DMS79 treated with DMSO at 0.1 percent for 48 hours (cell line): ENCODE measurements at regions not wholly inside any gene's neighbourhood (a gene's known extent, or its start where the extent isn't known, plus 50 kb on each side); places are given as distances from the start of the nearest gene placed in this dataset.
"Not testable (repeated sequence)": the region's sequence is repeated elsewhere in the genome, so short reads cannot be mapped to it uniquely, and the experiment has no call there.

ENCODE experiments used
- DNase-seq: peaks from one replicate; lab custom pipeline; 2025; lab: John Stamatoyannopoulos, UW

- DNase-seq: no peak
These were observed 124.8 kb upstream of the SLC1A3 start for GRCh38 chr5:36481454-36482120.

GRCh38 chr5:36482812-36483211 lies 123.6 kb upstream of the SLC1A3 start:
- DNase-seq: no peak

GRCh38 chr5:36489505-36489904 lies 116.9 kb upstream of the SLC1A3 start:
- no peak for DNase-seq

GRCh38 chr5:36491856-36492255 lies 114.5 kb upstream of the SLC1A3 start:
- no peak for DNase-seq

GRCh38 chr5:36492984-36493654 lies 113.3 kb upstream of the SLC1A3 start:
- DNase-seq: no peak

- no peak for DNase-seq
These were observed 112.4 kb upstream of the SLC1A3 start for GRCh38 chr5:36494028-36494427.

- no peak for DNase-seq
These were observed 111.4 kb upstream of the SLC1A3 start for GRCh38 chr5:36494841-36495601.

- DNase-seq: no peak
These were observed 110.8 kb upstream of the SLC1A3 start for GRCh38 chr5:36495611-36496010.

GRCh38 chr5:36496471-36496870 lies 109.9 kb upstream of the SLC1A3 start:
- no peak for DNase-seq

GRCh38 chr5:36502608-36503007 lies 103.8 kb upstream of the SLC1A3 start:
- DNase-seq: no peak

- no peak for DNase-seq
These were observed 101.4 kb upstream of the SLC1A3 start for GRCh38 chr5:36505021-36505420.

- peak; percentile 5 for DNase-seq
These were observed 99.0 kb upstream of the SLC1A3 start for GRCh38 chr5:36507332-36507952.

GRCh38 chr5:36508331-36508730 lies 98.1 kb upstream of the SLC1A3 start:
- DNase-seq: not testable (repeated sequence)

- not testable (repeated sequence) for DNase-seq
These were observed 92.8 kb upstream of the SLC1A3 start for GRCh38 chr5:36513647-36514046.

- DNase-seq: no peak
These were observed 86.5 kb upstream of the SLC1A3 start for GRCh38 chr5:36519881-36520280.

GRCh38 chr5:36521219-36521618 lies 85.2 kb upstream of the SLC1A3 start:
- DNase-seq: no peak

- no peak for DNase-seq
These were observed 84.3 kb upstream of the SLC1A3 start for GRCh38 chr5:36521838-36522745.

GRCh38 chr5:36522746-36523065 lies 83.7 kb upstream of the SLC1A3 start:
- no peak for DNase-seq

- DNase-seq: no peak
These were observed 83.0 kb upstream of the SLC1A3 start for GRCh38 chr5:36523450-36523849.

GRCh38 chr5:36523926-36524325 lies 82.5 kb upstream of the SLC1A3 start:
- DNase-seq: no peak

- DNase-seq: no peak
These were observed 79.9 kb upstream of the SLC1A3 start for GRCh38 chr5:36526537-36526936.

- DNase-seq: no peak
These were observed 77.8 kb upstream of the SLC1A3 start for GRCh38 chr5:36528588-36528987.
